KMS-11 (cell line): ENCODE measurements at regions not wholly inside any gene's neighbourhood (a gene's known extent, or its start where the extent isn't known, plus 50 kb on each side); places are given as distances from the start of the nearest gene placed in this dataset.

Experiments
- H2AFZ ChIP-seq: fragments of 200-600 bp; sonication (generic); 2 replicates; pipeline ENCODE4 v1.6.1; 2016; ENCODE audit warnings: antibody characterized with exemption, mixed run types, low read depth
- H3K27ac ChIP-seq: fragments of 200-600 bp; sonication (generic); 2 replicates; pipeline ENCODE4 v1.6.1; 2016; ENCODE audit warnings: mild to moderate bottlenecking, mixed run types
- H3K27me3 ChIP-seq: fragments of 200-600 bp; sonication (generic); 2 replicates; pipeline ENCODE4 v1.6.1; 2017; ENCODE audit warnings: mild to moderate bottlenecking, low read depth, mixed run types, moderate library complexity; ENCODE audit not compliant: insufficient read depth
- H3K36me3 ChIP-seq: fragments of 200-600 bp; sonication (generic); 2 replicates; pipeline ENCODE4 v1.6.1; 2017; ENCODE audit warnings: mild to moderate bottlenecking, mixed run types; ENCODE audit not compliant: insufficient read depth
- H3K4me1 ChIP-seq: fragments of 200-600 bp; sonication (generic); 2 replicates; pipeline ENCODE4 v1.6.1; 2016; ENCODE audit warnings: mild to moderate bottlenecking, low read depth, mixed run types; ENCODE audit not compliant: poor library complexity, severe bottlenecking
- H3K4me2 ChIP-seq: fragments of 200-600 bp; sonication (generic); 2 replicates; pipeline ENCODE4 v1.7.0; 2016; ENCODE audit warnings: mild to moderate bottlenecking, mixed run types
- H3K4me3 ChIP-seq: fragments of 200-600 bp; sonication (generic); IDR thresholded peaks from 2 replicates; pipeline ENCODE4 v1.6.1; 2017; ENCODE audit warnings: low read depth, low read length, mixed read lengths; ENCODE audit not compliant: insufficient read depth
- H3K79me2 ChIP-seq: fragments of 200-600 bp; sonication (generic); 2 replicates; pipeline ENCODE4 v1.6.1; 2016; ENCODE audit warnings: low read depth, mixed run types; ENCODE audit not compliant: insufficient read depth
- H3K9ac ChIP-seq: fragments of 200-600 bp; sonication (generic); 2 replicates; pipeline ENCODE4 v1.6.1; 2016; ENCODE audit warnings: mild to moderate bottlenecking, mixed run types
- H4K20me1 ChIP-seq: fragments of 200-600 bp; sonication (generic); 2 replicates; pipeline ENCODE4 v1.6.1; 2016; ENCODE audit warnings: mild to moderate bottlenecking, mixed run types; ENCODE audit not compliant: insufficient read depth
- CTCF ChIP-seq: fragments of 200-600 bp; sonication (generic); conservative IDR thresholded peaks from 2 replicates; pipeline ENCODE4 v1.6.1; 2017; ENCODE audit warnings: low read depth, mild to moderate bottlenecking, antibody characterized with exemption, low read length, moderate library complexity, mixed read lengths

- H3K4me3 ChIP-seq, result no peak overlapping the region
- no peaks in the 10 kb centered on the region for H4K20me1 ChIP-seq
- peaks cover 79% of the 10 kb centered on the region for H3K4me1 ChIP-seq
- H2AFZ ChIP-seq, result no peak overlapping the region
- H3K27me3 ChIP-seq, result no peaks in the 10 kb centered on the region
- H3K27ac ChIP-seq, result no peak overlapping the region
- no peaks in the 10 kb centered on the region for H3K36me3 ChIP-seq
- no peak overlapping the region for H3K4me2 ChIP-seq
- TF ChIP-seq CTCF, result no peak
- no peak overlapping the region for H3K9ac ChIP-seq
- H3K79me2 ChIP-seq, result peaks cover 46% of the 10 kb centered on the region; the same call in 1 of the 2 replicates
Measured at GRCh38 chr9:91145496-91145895, 216.2 kb downstream of the AUH start.

GRCh38 chr9:91146391-91147019, 215.2 kb downstream of the AUH start:
- no peak overlapping the region; the same call in 1 of the 2 replicates for H3K4me2 ChIP-seq
- no peak overlapping the region for H3K9ac ChIP-seq
- H2AFZ ChIP-seq, result no peak overlapping the region
- H3K36me3 ChIP-seq, result no peaks in the 10 kb centered on the region
- no peak overlapping the region for H3K4me3 ChIP-seq
- H3K27me3 ChIP-seq, result no peaks in the 10 kb centered on the region
- no peak for TF ChIP-seq CTCF
- H3K27ac ChIP-seq, result no peak overlapping the region
- peaks cover 49% of the 10 kb centered on the region; the same call in 1 of the 2 replicates for H3K79me2 ChIP-seq
- H3K4me1 ChIP-seq, result peaks cover 83% of the 10 kb centered on the region
- no peaks in the 10 kb centered on the region for H4K20me1 ChIP-seq

DNA sequence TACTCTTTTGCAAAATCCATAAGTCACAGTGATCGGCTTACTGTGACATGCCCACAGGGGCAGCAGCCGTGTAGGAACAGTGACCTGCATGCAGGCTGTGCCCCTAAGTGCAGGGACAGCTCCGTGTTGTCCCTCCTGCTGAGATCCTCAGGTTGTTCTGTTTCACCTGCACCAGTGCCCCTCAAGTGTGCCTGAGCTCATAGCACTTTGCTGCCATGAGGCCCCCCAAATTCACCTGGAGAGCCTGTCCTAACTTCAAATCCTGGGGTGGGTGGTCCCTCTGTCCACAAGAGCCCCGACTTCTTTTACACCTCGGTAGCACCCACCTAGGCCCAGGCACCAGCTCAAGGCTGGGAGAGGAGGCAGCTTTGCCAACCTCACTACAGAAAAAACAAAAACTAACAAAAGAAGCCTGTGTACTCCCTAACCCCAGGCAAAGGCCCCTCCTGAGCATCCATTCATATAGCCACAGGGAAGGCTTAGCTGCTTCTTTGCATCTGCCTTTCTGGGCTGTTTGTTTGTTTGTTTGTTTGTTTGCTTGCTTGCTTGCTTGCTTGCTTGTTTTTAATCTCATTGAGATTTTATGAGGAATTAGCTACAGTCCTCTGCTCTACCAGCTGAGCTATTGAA, 214.5 kb downstream of the AUH start:
- H3K27me3 ChIP-seq, result no peaks in the 10 kb centered on the region
- H3K4me3 ChIP-seq, result no peak overlapping the region
- no peak for TF ChIP-seq CTCF
- peak overlapping the region; percentile 65; the same call in 1 of the 2 replicates for H3K27ac ChIP-seq
- no peak overlapping the region for H2AFZ ChIP-seq
- H3K79me2 ChIP-seq, result peaks cover 51% of the 10 kb centered on the region
- no peak overlapping the region for H3K9ac ChIP-seq
- H3K4me2 ChIP-seq, result peak overlapping the region; percentile 93; the same call in 1 of the 2 replicates
- no peaks in the 10 kb centered on the region for H3K36me3 ChIP-seq
- H4K20me1 ChIP-seq, result no peaks in the 10 kb centered on the region
- peaks cover 83% of the 10 kb centered on the region for H3K4me1 ChIP-seq

DNA sequence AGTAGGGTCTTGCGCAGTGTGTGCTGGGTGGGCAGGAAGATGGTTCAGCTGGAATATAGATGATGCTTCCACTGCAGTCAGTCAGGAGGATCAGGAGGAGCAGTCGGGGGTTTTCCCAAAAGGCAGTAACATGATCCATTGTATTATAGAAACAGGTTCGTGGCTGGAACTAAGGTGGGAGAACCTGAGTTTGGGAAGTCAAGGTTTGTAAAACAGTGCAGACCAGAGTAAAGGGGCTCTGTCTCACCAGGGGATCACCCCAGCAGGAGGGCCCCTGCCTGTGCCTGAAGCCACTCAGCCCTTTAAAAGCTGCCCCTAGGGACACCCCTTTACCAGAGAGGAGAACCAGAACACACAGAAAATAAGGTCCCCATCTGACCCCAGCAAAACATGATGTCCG, 213.4 kb downstream of the AUH start:
- H3K4me1 ChIP-seq, result peaks cover 92% of the 10 kb centered on the region
- peaks cover 62% of the 10 kb centered on the region for H3K79me2 ChIP-seq
- no peaks in the 10 kb centered on the region for H3K36me3 ChIP-seq
- no peak overlapping the region for H2AFZ ChIP-seq
- TF ChIP-seq CTCF, result no peak
- peak overlapping the region; percentile 3; the same call in 1 of the 2 replicates for H3K9ac ChIP-seq
- H3K27me3 ChIP-seq, result no peaks in the 10 kb centered on the region
- peak overlapping the region; percentile 93 for H3K4me2 ChIP-seq
- H3K4me3 ChIP-seq, result no peak overlapping the region
- H4K20me1 ChIP-seq, result no peaks in the 10 kb centered on the region
- H3K27ac ChIP-seq, result peak overlapping the region; percentile 65
